Kidney capillary endothelial cell (primary cell): ENCODE measurements at regions not wholly inside any gene's neighbourhood (a gene's known extent, or its start where the extent isn't known, plus 50 kb on each side); places are given as distances from the start of the nearest gene placed in this dataset.
"Not testable (repeated sequence)": the region's sequence is repeated elsewhere in the genome, so short reads cannot be mapped to it uniquely, and the experiment has no call there.

ENCODE experiments used
- DNase-seq: peaks from one replicate; pipeline ENCODE4 v3.0.0-alpha.2; 2018; ENCODE audit warnings: low spot score

- no peak for DNase-seq
Observed at GRCh38 chr9:38254756-38255155, 137.7 kb upstream of the ALDH1B1 start.

- DNase-seq: no peak
Observed at GRCh38 chr9:38254151-38254550, 138.4 kb upstream of the ALDH1B1 start.

- no peak for DNase-seq
Observed at GRCh38 chr9:38253200-38253599, 139.3 kb upstream of the ALDH1B1 start.

- DNase-seq: no peak
Observed at GRCh38 chr9:38251036-38251860, 141.3 kb upstream of the ALDH1B1 start.

GRCh38 chr9:38250279-38251035 lies 142.0 kb upstream of the ALDH1B1 start:
- DNase-seq: no peak

GRCh38 chr9:38249587-38250210 lies 142.8 kb upstream of the ALDH1B1 start:
- DNase-seq: no peak

- no peak for DNase-seq
Observed at GRCh38 chr9:38249049-38249448, 143.5 kb upstream of the ALDH1B1 start.

- DNase-seq: no peak
Observed at GRCh38 chr9:38246833-38247232, 145.7 kb upstream of the ALDH1B1 start.

GRCh38 chr9:38244971-38245370 lies 147.5 kb upstream of the ALDH1B1 start:
- no peak for DNase-seq

- no peak for DNase-seq
Observed at GRCh38 chr9:38243993-38244392, 148.5 kb upstream of the ALDH1B1 start.

GRCh38 chr9:38242151-38242550 lies 150.4 kb upstream of the ALDH1B1 start:
- not testable (repeated sequence) for DNase-seq

- no peak for DNase-seq
Observed at GRCh38 chr9:38240051-38240450, 152.5 kb upstream of the ALDH1B1 start.

GRCh38 chr9:38235244-38235643 lies 157.3 kb upstream of the ALDH1B1 start:
- no peak for DNase-seq

- DNase-seq: no peak
Observed at GRCh38 chr9:38234479-38235170, 157.9 kb upstream of the ALDH1B1 start.

GRCh38 chr9:38233796-38234355 lies 158.6 kb upstream of the ALDH1B1 start:
- no peak for DNase-seq

GRCh38 chr9:38233343-38233742 lies 159.2 kb upstream of the ALDH1B1 start:
- DNase-seq: no peak

- DNase-seq: no peak
Observed at GRCh38 chr9:38232895-38233294, 159.6 kb upstream of the ALDH1B1 start.

- no peak for DNase-seq
Observed at GRCh38 chr9:38229504-38230155, 160.6 kb upstream of the SHB start.

- DNase-seq: no peak
Observed at GRCh38 chr9:38229104-38229500, 160.1 kb upstream of the SHB start.

- DNase-seq: no peak
Observed at GRCh38 chr9:38228331-38229103, 159.5 kb upstream of the SHB start.

- no peak for DNase-seq
Observed at GRCh38 chr9:38227656-38228055, 158.6 kb upstream of the SHB start.
